KMS-11 (cell line): ENCODE measurements at regions not wholly inside any gene's neighbourhood (a gene's known extent, or its start where the extent isn't known, plus 50 kb on each side); places are given as distances from the start of the nearest gene placed in this dataset.

ENCODE experiments used
- H2AFZ ChIP-seq: fragments of 200-600 bp; sonication (generic); 2 replicates; pipeline ENCODE4 v1.6.1; 2016; ENCODE audit warnings: antibody characterized with exemption, mixed run types, low read depth
- H3K27ac ChIP-seq: fragments of 200-600 bp; sonication (generic); 2 replicates; pipeline ENCODE4 v1.6.1; 2016; ENCODE audit warnings: mild to moderate bottlenecking, mixed run types
- H3K27me3 ChIP-seq: fragments of 200-600 bp; sonication (generic); 2 replicates; pipeline ENCODE4 v1.6.1; 2017; ENCODE audit warnings: mild to moderate bottlenecking, low read depth, mixed run types, moderate library complexity; ENCODE audit not compliant: insufficient read depth
- H3K36me3 ChIP-seq: fragments of 200-600 bp; sonication (generic); 2 replicates; pipeline ENCODE4 v1.6.1; 2017; ENCODE audit warnings: mild to moderate bottlenecking, mixed run types; ENCODE audit not compliant: insufficient read depth
- H3K4me1 ChIP-seq: fragments of 200-600 bp; sonication (generic); 2 replicates; pipeline ENCODE4 v1.6.1; 2016; ENCODE audit warnings: mild to moderate bottlenecking, low read depth, mixed run types; ENCODE audit not compliant: poor library complexity, severe bottlenecking
- H3K4me2 ChIP-seq: fragments of 200-600 bp; sonication (generic); 2 replicates; pipeline ENCODE4 v1.7.0; 2016; ENCODE audit warnings: mild to moderate bottlenecking, mixed run types
- H3K4me3 ChIP-seq: fragments of 200-600 bp; sonication (generic); IDR thresholded peaks from 2 replicates; pipeline ENCODE4 v1.6.1; 2017; ENCODE audit warnings: low read depth, low read length, mixed read lengths; ENCODE audit not compliant: insufficient read depth
- H3K79me2 ChIP-seq: fragments of 200-600 bp; sonication (generic); 2 replicates; pipeline ENCODE4 v1.6.1; 2016; ENCODE audit warnings: low read depth, mixed run types; ENCODE audit not compliant: insufficient read depth
- H3K9ac ChIP-seq: fragments of 200-600 bp; sonication (generic); 2 replicates; pipeline ENCODE4 v1.6.1; 2016; ENCODE audit warnings: mild to moderate bottlenecking, mixed run types
- H4K20me1 ChIP-seq: fragments of 200-600 bp; sonication (generic); 2 replicates; pipeline ENCODE4 v1.6.1; 2016; ENCODE audit warnings: mild to moderate bottlenecking, mixed run types; ENCODE audit not compliant: insufficient read depth
- CTCF ChIP-seq: fragments of 200-600 bp; sonication (generic); conservative IDR thresholded peaks from 2 replicates; pipeline ENCODE4 v1.6.1; 2017; ENCODE audit warnings: low read depth, mild to moderate bottlenecking, antibody characterized with exemption, low read length, moderate library complexity, mixed read lengths

- no peak overlapping the region for H3K27ac ChIP-seq
- H3K4me3 ChIP-seq, result no peak overlapping the region
- H2AFZ ChIP-seq, result no peak overlapping the region
- no peak for TF ChIP-seq CTCF
- H4K20me1 ChIP-seq, result no peaks in the 10 kb centered on the region
- no peaks in the 10 kb centered on the region for H3K79me2 ChIP-seq
- H3K4me2 ChIP-seq, result no peak overlapping the region
- H3K9ac ChIP-seq, result no peak overlapping the region
- no peaks in the 10 kb centered on the region for H3K4me1 ChIP-seq
- H3K27me3 ChIP-seq, result no peaks in the 10 kb centered on the region; the same call in 1 of the 2 replicates
- H3K36me3 ChIP-seq, result no peaks in the 10 kb centered on the region
Observed at GRCh38 chr22:49567899-49568750, 259.5 kb downstream of the BRD1 start.

- Histone ChIP-seq H3K9ac (no peak overlapping the region), H4K20me1 (no peaks in the 10 kb centered on the region), H3K4me1 (no peaks in the 10 kb centered on the region), H3K4me3 (no peak overlapping the region), H3K79me2 (no peaks in the 10 kb centered on the region), H3K36me3 (no peaks in the 10 kb centered on the region), H3K4me2 (no peak overlapping the region), H2AFZ (no peak overlapping the region), H3K27ac (no peak overlapping the region), H3K27me3 (no peaks in the 10 kb centered on the region; the same call in 1 of the 2 replicates)
- no peak for TF ChIP-seq CTCF
Observed at GRCh38 chr22:49566693-49567092, 261.0 kb downstream of the BRD1 start.

- no peak for TF ChIP-seq CTCF
- no peak overlapping the region for H3K9ac ChIP-seq
- no peaks in the 10 kb centered on the region for H3K36me3 ChIP-seq
- H2AFZ ChIP-seq, result no peak overlapping the region
- H3K27me3 ChIP-seq, result no peaks in the 10 kb centered on the region; the same call in 1 of the 2 replicates
- no peaks in the 10 kb centered on the region for H3K79me2 ChIP-seq
- no peak overlapping the region for H3K4me2 ChIP-seq
- H3K4me1 ChIP-seq, result no peaks in the 10 kb centered on the region
- no peak overlapping the region for H3K27ac ChIP-seq
- no peak overlapping the region for H3K4me3 ChIP-seq
- no peaks in the 10 kb centered on the region for H4K20me1 ChIP-seq
Observed at GRCh38 chr22:49566141-49566541, 261.5 kb downstream of the BRD1 start.

GRCh38 chr22:49565516-49565855 is 262.2 kb downstream of the BRD1 start:
- Histone ChIP-seq H3K79me2 (no peaks in the 10 kb centered on the region), H3K4me1 (no peaks in the 10 kb centered on the region)
- TF ChIP-seq CTCF, result no peak

More at GRCh38 chr22:49565516-49565855, 262.2 kb downstream of the BRD1 start:
- no peaks in the 10 kb centered on the region for H4K20me1 ChIP-seq
- H3K4me2 ChIP-seq, result no peak overlapping the region
- no peaks in the 10 kb centered on the region; the same call in 1 of the 2 replicates for H3K27me3 ChIP-seq
- no peak overlapping the region for H3K4me3 ChIP-seq
- H2AFZ ChIP-seq, result no peak overlapping the region
- H3K9ac ChIP-seq, result no peak overlapping the region
- H3K27ac ChIP-seq, result no peak overlapping the region
- H3K36me3 ChIP-seq, result no peaks in the 10 kb centered on the region
